ENCODE measurements at regions not wholly inside any gene's neighbourhood (a gene's known extent, or its start where the extent isn't known, plus 50 kb on each side); places are given as distances from the start of the nearest gene placed in this dataset.

GRCh38 chr11:91755526-91755925 is 469.1 kb upstream of the FAT3 start:
- H3K9me2 ChIP-seq, result no peaks in the 10 kb centered on the region
- no peaks in the 10 kb centered on the region for H3K27me3 ChIP-seq (ENCODE audit: insufficient read depth)
- no peak overlapping the region for H3K4me2 ChIP-seq
- no peaks in the 10 kb centered on the region for H3F3A ChIP-seq (replicated peaks; ENCODE audit: insufficient read depth)
- H3K4me1 ChIP-seq (ENCODE audit: control insufficient read depth in 1 of 2, insufficient read depth in 2 of 2, low read depth in 1 of 2, low read length in 1 of 2), result no peaks in the 10 kb centered on the region; a peak in 1 of 4 replicates
- ChIA-PET CTCF (no interaction called here), POLR2A (no interaction called here)
- no peak overlapping the region for H3K4me3 ChIP-seq (ENCODE audit: low read depth in 2 of 2, low read length in 1 of 2)
- H3K27ac ChIP-seq (ENCODE audit: low read depth in 2 of 2, low read length in 1 of 2), result no peak overlapping the region
- H3K9ac ChIP-seq, result no peak overlapping the region
- TF ChIP-seq IRF3 (IDR thresholded peaks at IDR 0.05; ENCODE audit: low read depth, low read length), result no peak
- no peak for TF ChIP-seq YY1 (IDR thresholded peaks at IDR 0.05; ENCODE audit: low read depth)
- no peak for TF ChIP-seq USF2 (IDR thresholded peaks at IDR 0.05; ENCODE audit: borderline replicate concordance, low read depth, low read length)
- TF ChIP-seq RFX5 (IDR thresholded peaks at IDR 0.05; ENCODE audit: low read length), result no peak
- no peak for TF ChIP-seq ELF1 (IDR thresholded peaks at IDR 0.05)
- no peak for TF ChIP-seq POLR2AphosphoS5 (IDR thresholded peaks at IDR 0.05; ENCODE audit: low read depth, low read length)
- TF ChIP-seq GATA2 (CRISPR knock-in tag; IDR thresholded peaks at IDR 0.05), result no peak
- TF ChIP-seq RAD21 (IDR thresholded peaks at IDR 0.05; ENCODE audit: low read length), result no peak
- TF ChIP-seq CHD2 (IDR thresholded peaks at IDR 0.05; ENCODE audit: low read length, partially characterized antibody), result no peak
- no peak for TF ChIP-seq RXRA (IDR thresholded peaks at IDR 0.05; ENCODE audit: borderline replicate concordance, low read depth)
- TF ChIP-seq, protein P1, sequence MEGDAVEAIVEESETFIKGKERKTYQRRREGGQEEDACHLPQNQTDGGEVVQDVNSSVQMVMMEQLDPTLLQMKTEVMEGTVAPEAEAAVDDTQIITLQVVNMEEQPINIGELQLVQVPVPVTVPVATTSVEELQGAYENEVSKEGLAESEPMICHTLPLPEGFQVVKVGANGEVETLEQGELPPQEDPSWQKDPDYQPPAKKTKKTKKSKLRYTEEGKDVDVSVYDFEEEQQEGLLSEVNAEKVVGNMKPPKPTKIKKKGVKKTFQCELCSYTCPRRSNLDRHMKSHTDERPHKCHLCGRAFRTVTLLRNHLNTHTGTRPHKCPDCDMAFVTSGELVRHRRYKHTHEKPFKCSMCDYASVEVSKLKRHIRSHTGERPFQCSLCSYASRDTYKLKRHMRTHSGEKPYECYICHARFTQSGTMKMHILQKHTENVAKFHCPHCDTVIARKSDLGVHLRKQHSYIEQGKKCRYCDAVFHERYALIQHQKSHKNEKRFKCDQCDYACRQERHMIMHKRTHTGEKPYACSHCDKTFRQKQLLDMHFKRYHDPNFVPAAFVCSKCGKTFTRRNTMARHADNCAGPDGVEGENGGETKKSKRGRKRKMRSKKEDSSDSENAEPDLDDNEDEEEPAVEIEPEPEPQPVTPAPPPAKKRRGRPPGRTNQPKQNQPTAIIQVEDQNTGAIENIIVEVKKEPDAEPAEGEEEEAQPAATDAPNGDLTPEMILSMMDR (IDR thresholded peaks at IDR 0.05), result no peak
- TF ChIP-seq TEAD4 (IDR thresholded peaks at IDR 0.05; ENCODE audit: borderline replicate concordance, insufficient read depth), result no peak
- no peak for TF ChIP-seq GABPA (IDR thresholded peaks at IDR 0.05; ENCODE audit: low read depth)
- H3K79me2 ChIP-seq (ENCODE audit: insufficient read depth), result no peaks in the 10 kb centered on the region
- H3K9me3 ChIP-seq, result no peaks in the 10 kb centered on the region
- DNase-seq, result no peak
- no peaks in the 10 kb centered on the region for H3K36me3 ChIP-seq (replicated peaks in 1 of 2; ENCODE audit: control insufficient read depth in 1 of 2, insufficient read depth in 2 of 2, low read length in 1 of 2)
- no peak overlapping the region for H2AFZ ChIP-seq (ENCODE audit: low read depth)
- H4K20me1 ChIP-seq (ENCODE audit: insufficient read depth), result no peaks in the 10 kb centered on the region

GRCh38 chr11:91749251-91749650 is 475.4 kb upstream of the FAT3 start:
- no peak for DNase-seq

More at GRCh38 chr11:91749251-91749650, 475.4 kb upstream of the FAT3 start:
- no peaks in the 10 kb centered on the region for H4K20me1 ChIP-seq (ENCODE audit: insufficient read depth)
- no peaks in the 10 kb centered on the region for H3K4me1 ChIP-seq (ENCODE audit: control insufficient read depth in 1 of 2, insufficient read depth in 2 of 2, low read depth in 1 of 2, low read length in 1 of 2)
- H2AFZ ChIP-seq (ENCODE audit: low read depth), result no peak overlapping the region
- ChIA-PET POLR2A (no interaction called here), CTCF (no interaction called here)
- no peak overlapping the region for H3K4me2 ChIP-seq
- no peaks in the 10 kb centered on the region for H3K9me3 ChIP-seq
- no peak for TF ChIP-seq EZH2phosphoT487 (IDR thresholded peaks at IDR 0.05; ENCODE audit: borderline replicate concordance, low read depth)
- TF ChIP-seq NRF1 (IDR thresholded peaks at IDR 0.05; ENCODE audit: low read depth, low read length), result no peak
- TF ChIP-seq RXRA (IDR thresholded peaks at IDR 0.05; ENCODE audit: borderline replicate concordance, low read depth), result no peak
- TF ChIP-seq USF2 (IDR thresholded peaks at IDR 0.05; ENCODE audit: borderline replicate concordance, low read depth, low read length), result no peak
- H3K27ac ChIP-seq (ENCODE audit: low read depth in 2 of 2, low read length in 1 of 2), result no peak overlapping the region
- H3K4me3 ChIP-seq (ENCODE audit: low read depth in 2 of 2, low read length in 1 of 2), result no peak overlapping the region
- H3K36me3 ChIP-seq (replicated peaks in 1 of 2; ENCODE audit: control insufficient read depth in 1 of 2, insufficient read depth in 2 of 2, low read length in 1 of 2), result no peaks in the 10 kb centered on the region
- H3K9ac ChIP-seq, result no peak overlapping the region
- no peaks in the 10 kb centered on the region for H3K9me2 ChIP-seq
- no peaks in the 10 kb centered on the region for H3K79me2 ChIP-seq (ENCODE audit: insufficient read depth)
- H3K27me3 ChIP-seq (ENCODE audit: insufficient read depth), result no peaks in the 10 kb centered on the region
- H3F3A ChIP-seq (replicated peaks; ENCODE audit: insufficient read depth), result no peaks in the 10 kb centered on the region

Data from SK-N-SH (cell line).